ENCODE measurements at regions not wholly inside any gene's neighbourhood (a gene's known extent, or its start where the extent isn't known, plus 50 kb on each side); places are given as distances from the start of the nearest gene placed in this dataset.

DNA sequence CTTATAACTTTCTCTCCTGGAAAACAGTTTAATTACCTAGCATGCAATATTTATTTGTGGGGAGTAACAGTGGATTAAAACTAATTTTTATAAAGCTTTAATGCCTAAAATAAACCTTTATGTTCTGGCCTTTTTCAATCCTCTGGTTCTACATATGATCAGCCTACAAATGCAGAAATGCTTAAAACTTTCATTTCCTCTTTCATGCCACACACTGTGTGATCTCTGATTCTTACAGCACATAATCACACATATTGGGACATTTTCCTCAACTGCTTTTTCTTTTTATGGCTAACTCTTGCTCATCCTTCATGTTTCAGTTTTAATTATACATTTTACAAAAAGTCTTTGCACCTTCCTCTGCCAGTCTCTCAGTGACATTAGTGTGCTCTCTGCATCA is 910.8 kb upstream of the SLITRK6 start (continued):
- TF ChIP-seq, protein P1, sequence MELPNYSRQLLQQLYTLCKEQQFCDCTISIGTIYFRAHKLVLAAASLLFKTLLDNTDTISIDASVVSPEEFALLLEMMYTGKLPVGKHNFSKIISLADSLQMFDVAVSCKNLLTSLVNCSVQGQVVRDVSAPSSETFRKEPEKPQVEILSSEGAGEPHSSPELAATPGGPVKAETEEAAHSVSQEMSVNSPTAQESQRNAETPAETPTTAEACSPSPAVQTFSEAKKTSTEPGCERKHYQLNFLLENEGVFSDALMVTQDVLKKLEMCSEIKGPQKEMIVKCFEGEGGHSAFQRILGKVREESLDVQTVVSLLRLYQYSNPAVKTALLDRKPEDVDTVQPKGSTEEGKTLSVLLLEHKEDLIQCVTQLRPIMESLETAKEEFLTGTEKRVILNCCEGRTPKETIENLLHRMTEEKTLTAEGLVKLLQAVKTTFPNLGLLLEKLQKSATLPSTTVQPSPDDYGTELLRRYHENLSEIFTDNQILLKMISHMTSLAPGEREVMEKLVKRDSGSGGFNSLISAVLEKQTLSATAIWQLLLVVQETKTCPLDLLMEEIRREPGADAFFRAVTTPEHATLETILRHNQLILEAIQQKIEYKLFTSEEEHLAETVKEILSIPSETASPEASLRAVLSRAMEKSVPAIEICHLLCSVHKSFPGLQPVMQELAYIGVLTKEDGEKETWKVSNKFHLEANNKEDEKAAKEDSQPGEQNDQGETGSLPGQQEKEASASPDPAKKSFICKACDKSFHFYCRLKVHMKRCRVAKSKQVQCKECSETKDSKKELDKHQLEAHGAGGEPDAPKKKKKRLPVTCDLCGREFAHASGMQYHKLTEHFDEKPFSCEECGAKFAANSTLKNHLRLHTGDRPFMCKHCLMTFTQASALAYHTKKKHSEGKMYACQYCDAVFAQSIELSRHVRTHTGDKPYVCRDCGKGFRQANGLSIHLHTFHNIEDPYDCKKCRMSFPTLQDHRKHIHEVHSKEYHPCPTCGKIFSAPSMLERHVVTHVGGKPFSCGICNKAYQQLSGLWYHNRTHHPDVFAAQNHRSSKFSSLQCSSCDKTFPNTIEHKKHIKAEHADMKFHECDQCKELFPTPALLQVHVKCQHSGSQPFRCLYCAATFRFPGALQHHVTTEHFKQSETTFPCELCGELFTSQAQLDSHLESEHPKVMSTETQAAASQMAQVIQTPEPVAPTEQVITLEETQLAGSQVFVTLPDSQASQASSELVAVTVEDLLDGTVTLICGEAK (IDR thresholded peaks at IDR 0.05): no peak
- TF ChIP-seq, protein P1 (CRISPR knock-in tag; IDR thresholded peaks at IDR 0.05): no peak
- TF ChIP-seq IRX3 (CRISPR knock-in tag; IDR thresholded peaks at IDR 0.05; ENCODE audit: borderline replicate concordance, low read depth): no peak
- no peak for TF ChIP-seq PPARG (CRISPR knock-in tag; conservative IDR thresholded peaks at IDR 0.05)
- TF ChIP-seq, protein P2, sequence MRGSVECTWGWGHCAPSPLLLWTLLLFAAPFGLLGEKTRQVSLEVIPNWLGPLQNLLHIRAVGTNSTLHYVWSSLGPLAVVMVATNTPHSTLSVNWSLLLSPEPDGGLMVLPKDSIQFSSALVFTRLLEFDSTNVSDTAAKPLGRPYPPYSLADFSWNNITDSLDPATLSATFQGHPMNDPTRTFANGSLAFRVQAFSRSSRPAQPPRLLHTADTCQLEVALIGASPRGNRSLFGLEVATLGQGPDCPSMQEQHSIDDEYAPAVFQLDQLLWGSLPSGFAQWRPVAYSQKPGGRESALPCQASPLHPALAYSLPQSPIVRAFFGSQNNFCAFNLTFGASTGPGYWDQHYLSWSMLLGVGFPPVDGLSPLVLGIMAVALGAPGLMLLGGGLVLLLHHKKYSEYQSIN (CRISPR knock-in tag; IDR thresholded peaks at IDR 0.05; ENCODE audit: borderline replicate concordance): no peak
- no peak for TF ChIP-seq ZKSCAN5 (CRISPR knock-in tag; IDR thresholded peaks at IDR 0.05)
- TF ChIP-seq, protein P3, sequence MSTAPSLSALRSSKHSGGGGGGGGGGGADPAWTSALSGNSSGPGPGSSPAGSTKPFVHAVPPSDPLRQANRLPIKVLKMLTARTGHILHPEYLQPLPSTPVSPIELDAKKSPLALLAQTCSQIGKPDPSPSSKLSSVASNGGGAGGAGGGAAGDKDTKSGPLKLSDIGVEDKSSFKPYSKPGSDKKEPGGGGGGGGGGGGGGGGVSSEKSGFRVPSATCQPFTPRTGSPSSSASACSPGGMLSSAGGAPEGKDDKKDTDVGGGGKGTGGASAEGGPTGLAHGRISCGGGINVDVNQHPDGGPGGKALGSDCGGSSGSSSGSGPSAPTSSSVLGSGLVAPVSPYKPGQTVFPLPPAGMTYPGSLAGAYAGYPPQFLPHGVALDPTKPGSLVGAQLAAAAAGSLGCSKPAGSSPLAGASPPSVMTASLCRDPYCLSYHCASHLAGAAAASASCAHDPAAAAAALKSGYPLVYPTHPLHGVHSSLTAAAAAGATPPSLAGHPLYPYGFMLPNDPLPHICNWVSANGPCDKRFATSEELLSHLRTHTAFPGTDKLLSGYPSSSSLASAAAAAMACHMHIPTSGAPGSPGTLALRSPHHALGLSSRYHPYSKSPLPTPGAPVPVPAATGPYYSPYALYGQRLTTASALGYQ (CRISPR knock-in tag; IDR thresholded peaks at IDR 0.05): no peak
- TF ChIP-seq ZNF34 (CRISPR knock-in tag; IDR thresholded peaks at IDR 0.05; ENCODE audit: borderline replicate concordance): no peak
- TF ChIP-seq, protein P4, sequence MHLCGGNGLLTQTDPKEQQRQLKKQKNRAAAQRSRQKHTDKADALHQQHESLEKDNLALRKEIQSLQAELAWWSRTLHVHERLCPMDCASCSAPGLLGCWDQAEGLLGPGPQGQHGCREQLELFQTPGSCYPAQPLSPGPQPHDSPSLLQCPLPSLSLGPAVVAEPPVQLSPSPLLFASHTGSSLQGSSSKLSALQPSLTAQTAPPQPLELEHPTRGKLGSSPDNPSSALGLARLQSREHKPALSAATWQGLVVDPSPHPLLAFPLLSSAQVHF (CRISPR knock-in tag; IDR thresholded peaks at IDR 0.05): no peak
- TF ChIP-seq, protein P5, sequence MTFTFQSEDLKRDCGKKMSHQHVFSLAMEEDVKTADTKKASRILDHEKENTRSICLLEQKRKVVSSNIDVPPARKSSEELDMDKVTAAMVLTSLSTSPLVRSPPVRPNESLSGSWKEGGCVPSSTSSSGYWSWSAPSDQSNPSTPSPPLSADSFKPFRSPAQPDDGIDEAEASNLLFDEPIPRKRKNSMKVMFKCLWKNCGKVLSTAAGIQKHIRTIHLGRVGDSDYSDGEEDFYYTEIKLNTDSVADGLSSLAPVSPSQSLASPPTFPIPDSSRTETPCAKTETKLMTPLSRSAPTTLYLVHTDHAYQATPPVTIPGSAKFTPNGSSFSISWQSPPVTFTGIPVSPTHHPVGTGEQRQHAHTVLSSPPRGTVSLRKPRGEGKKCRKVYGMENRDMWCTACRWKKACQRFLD (CRISPR knock-in tag; IDR thresholded peaks at IDR 0.05; ENCODE audit: borderline replicate concordance): no peak
- TF ChIP-seq RAD21 (CRISPR knock-in tag; IDR thresholded peaks at IDR 0.05): no peak
- no peak for TF ChIP-seq YY1 (IDR thresholded peaks at IDR 0.05; ENCODE audit: insufficient read depth, insufficient replicate concordance, low read depth, low read length)
- no peak for TF ChIP-seq HHEX (CRISPR knock-in tag; IDR thresholded peaks at IDR 0.05)

Measured in HepG2 (cell line).